ENCODE measurements at regions not wholly inside any gene's neighbourhood (a gene's known extent, or its start where the extent isn't known, plus 50 kb on each side); places are given as distances from the start of the nearest gene placed in this dataset.
A peak's percentile ranks its signal among the peaks of the same experiment; 100 is the strongest.

GRCh38 chr14:104344818-104345620 lies 206.6 kb downstream of the KIF26A start:
- DNase-seq = no peak

GRCh38 chr14:104345621-104346462 lies 207.5 kb downstream of the KIF26A start:
- DNase-seq = no peak

DNA sequence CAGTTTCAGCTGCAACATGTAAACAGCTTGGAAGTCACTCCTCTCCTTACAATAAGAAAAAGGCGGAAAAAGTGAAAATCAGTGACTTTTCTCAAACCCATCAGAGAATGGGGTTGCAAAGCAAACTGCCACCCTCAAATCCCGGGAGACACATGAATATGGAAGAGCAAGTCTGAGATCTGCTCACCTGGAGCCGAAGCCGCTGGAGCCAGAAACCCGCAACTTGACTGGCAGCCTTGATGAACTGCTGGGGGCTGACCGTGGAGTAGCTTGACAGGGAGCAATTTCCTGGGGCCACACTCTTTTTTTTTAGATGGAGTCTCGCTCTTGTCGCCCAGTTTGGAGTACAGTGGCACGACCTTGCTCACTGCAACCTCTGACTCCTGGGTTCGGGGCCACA lies 208.2 kb downstream of the KIF26A start:
- DNase-seq = no peak

DNA sequence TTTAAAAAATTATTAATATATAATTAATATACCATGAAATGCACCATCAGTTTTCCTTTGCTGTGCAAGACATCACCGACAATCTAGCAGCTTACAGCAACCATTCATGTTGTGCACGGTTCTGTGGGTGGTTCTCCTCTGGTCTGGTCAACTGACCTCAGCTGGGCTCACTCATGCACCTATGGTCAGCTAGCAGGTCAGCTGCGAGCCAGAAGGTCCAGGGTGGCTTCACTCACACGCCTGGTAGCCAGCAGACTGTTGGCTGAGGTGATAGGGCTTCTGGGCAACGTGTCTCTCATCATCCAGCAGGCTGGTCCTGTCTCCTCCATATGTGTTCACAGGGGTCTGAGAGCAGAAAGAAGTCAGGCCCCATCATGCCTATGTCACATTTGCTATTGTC lies 210.4 kb downstream of the KIF26A start:
- no peak for DNase-seq

DNA sequence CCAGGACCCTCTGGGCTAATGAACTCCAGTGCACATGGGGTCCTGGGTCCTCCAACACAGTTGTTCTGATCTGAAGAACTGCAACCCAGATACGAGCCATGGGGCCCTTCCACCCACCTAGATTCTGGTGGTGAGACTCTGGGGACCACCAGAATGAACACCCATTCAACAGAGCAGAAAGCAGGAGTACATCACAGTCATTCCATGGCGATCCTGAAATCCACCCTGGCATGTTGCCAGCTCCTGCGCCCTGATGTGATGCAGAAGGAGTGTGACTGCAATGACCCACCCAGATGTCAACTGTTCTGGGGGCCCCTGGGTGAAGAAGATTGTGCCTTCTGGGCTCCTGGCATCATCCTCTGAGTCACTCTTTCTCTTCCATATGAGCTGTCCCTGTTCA lies 211.6 kb downstream of the KIF26A start:
- DNase-seq = no peak

GRCh38 chr14:104350463-104351185 lies 212.2 kb downstream of the KIF26A start:
- DNase-seq = no peak

DNA sequence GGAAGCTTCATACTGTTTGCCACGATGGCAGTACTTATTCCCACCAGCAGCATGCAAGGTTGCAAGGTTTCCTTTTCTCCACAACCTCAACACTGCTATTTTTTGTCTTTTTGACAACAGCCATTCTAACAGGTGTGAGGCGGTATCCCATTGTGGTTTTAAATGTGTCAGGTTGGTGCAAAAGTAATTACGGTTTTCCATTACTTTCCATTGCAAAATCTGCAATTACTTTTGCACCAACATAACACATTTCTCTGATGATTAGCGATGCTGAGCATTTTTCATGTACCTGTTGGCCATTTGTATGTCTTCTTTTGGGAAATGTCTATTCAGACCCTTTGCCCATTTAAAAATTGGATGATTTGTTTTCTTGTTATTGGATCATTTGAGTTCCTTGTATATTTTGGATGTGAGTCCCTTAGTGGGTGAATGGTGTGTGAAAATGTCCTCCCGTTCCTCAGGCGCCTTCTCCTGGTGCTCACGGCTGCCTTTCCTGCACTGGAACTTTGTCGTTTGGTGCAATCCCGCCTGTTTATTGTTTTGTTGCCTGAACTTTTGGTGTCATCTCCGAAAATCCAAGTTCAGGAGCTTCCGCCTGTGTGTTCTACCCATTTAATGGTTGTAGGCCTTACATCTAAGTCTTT lies 213.6 kb downstream of the KIF26A start:
- no peak for DNase-seq

GRCh38 chr14:104352493-104353220 lies 214.3 kb downstream of the KIF26A start:
- no peak for DNase-seq

- no peak for DNase-seq
Measured at GRCh38 chr14:104353221-104353920, 215.0 kb downstream of the KIF26A start.

GRCh38 chr14:104353921-104354701 lies 215.7 kb downstream of the KIF26A start:
- DNase-seq = peak; percentile 2

- peak; percentile 8 for DNase-seq
Measured at GRCh38 chr14:104355101-104356019, 217.0 kb downstream of the KIF26A start.

- peak; percentile 7 for DNase-seq
Measured at GRCh38 chr14:104356020-104356737, 217.8 kb downstream of the KIF26A start.

DNA sequence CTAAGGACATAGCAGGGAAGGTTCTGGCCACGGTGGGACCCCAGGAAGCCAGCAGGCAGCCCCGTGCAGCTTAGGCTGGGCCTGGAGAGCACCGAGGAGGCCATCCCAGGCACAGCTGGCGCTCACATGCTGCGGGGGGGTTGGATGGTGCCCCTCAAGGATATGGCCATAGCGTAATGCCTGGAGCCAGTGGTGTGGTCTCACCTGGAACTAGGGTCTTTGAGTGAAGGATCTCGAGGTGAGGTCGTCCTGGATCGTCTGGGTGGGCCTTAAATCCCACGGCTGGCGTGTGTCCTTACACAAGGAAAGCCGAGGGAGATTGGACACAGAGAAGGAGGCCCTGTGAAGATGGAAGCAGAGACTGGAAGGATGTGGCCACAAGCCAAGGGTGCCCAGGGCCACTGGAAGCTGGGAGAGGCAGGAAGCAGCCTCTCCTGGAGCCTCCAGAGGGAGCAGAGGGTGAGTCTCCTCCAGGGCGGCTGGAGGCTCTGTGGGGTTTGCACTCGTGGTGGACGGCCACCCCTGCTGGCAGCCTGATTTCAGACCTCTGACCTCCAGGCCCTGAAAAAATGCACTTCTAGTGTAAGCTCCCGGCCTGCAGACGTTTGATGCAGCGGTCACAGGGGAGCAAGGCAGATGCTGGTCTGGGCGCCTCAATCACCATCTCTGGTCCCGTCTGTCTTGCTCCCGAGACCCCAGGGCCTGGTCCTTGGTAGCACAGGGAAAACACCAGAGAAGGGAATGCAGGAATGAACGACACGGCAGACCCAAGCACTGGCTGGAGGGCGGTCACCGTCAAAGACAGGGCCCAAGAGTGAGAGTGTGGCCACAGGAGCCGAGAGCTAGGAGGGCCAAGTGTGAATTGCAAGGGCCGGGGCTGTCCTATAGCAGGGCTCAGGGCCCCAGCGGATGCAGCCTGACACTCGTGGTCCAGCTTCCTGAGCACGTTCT lies 218.6 kb downstream of the KIF26A start:
- DNase-seq = peak; percentile 6

DNA sequence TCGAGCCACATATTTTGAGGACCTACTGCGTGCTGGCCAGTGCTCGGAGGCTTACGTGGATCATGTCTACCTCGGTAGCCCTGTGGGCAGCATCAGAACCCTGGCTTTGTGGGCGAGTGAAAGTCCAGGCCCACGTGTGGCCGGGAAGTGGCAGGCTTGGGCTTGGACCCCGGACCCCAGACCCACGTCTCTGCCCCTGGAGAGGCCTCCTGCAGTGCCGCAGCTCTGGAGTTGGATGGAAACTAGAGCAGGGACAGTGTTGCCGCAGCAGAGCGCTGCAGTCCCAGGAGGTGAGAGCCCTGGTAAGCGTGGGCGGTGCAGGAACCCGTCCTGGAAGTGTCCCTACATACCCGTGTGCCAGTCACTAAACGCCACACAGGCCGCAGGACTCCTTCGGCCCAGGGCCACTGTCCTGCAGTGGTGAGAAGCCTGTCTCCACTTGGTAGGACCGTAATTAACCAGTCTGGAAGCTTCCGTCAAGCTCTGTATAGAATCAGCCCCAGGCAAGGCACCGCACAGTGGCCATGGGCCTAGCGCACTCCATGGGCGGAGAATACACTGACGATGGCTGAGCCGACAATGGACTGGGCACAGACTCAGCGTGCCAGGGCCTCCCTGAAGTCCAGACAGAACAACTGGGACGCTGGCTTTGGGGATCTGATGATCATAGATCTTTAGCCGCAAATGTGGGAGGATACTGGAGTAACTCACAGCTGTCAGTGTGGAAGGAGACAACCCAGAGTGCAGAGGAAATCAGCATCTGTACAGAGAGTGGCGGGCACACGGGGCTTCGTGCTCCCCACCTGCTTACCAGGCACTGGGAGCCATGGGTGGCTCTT lies 219.5 kb downstream of the KIF26A start:
- DNase-seq = peak; percentile 7

- peak; percentile 8 for DNase-seq
Measured at GRCh38 chr14:104358528-104359300, 220.3 kb downstream of the KIF26A start.
